Activated gamma-delta T cell treated with Interleukin-2 at 50 U/mL for 16 hours (primary cell): ENCODE measurements at regions not wholly inside any gene's neighbourhood (a gene's known extent, or its start where the extent isn't known, plus 50 kb on each side); places are given as distances from the start of the nearest gene placed in this dataset.

Experiments used
- DNase-seq: peaks from one replicate; pipeline ENCODE4 v3.0.0-alpha.2; 2020

GRCh38 chr4:89598602-89599001, 238.4 kb downstream of the SNCA start:
- no peak for DNase-seq

- DNase-seq: no peak
These were observed 241.7 kb downstream of the SNCA start for GRCh38 chr4:89595125-89595789.

GRCh38 chr4:89590128-89590527, 246.8 kb downstream of the SNCA start:
- DNase-seq: no peak

GRCh38 chr4:89588421-89588820, 248.5 kb downstream of the SNCA start:
- DNase-seq: no peak

- no peak for DNase-seq
These were observed 249.6 kb downstream of the SNCA start for GRCh38 chr4:89587364-89587763.

- no peak for DNase-seq
These were observed 250.1 kb downstream of the SNCA start for GRCh38 chr4:89586864-89587263.

GRCh38 chr4:89586318-89586717, 250.6 kb downstream of the SNCA start:
- no peak for DNase-seq

GRCh38 chr4:89582756-89583505, 254.0 kb downstream of the SNCA start:
- no peak for DNase-seq

GRCh38 chr4:89579771-89580170, 257.2 kb downstream of the SNCA start:
- DNase-seq: no peak

- no peak for DNase-seq
These were observed 260.7 kb downstream of the SNCA start for GRCh38 chr4:89576246-89576645.

GRCh38 chr4:89575840-89576239, 261.1 kb downstream of the SNCA start:
- DNase-seq: no peak

GRCh38 chr4:89574176-89574575, 262.8 kb downstream of the SNCA start:
- no peak for DNase-seq

- no peak for DNase-seq
These were observed 263.3 kb downstream of the SNCA start for GRCh38 chr4:89573656-89574055.

GRCh38 chr4:89572224-89572858, 264.6 kb downstream of the SNCA start:
- no peak for DNase-seq

GRCh38 chr4:89570931-89571330, 263.3 kb upstream of the GPRIN3 start:
- DNase-seq: no peak

GRCh38 chr4:89567936-89568335, 260.3 kb upstream of the GPRIN3 start:
- no peak for DNase-seq

GRCh38 chr4:89563431-89563830, 255.8 kb upstream of the GPRIN3 start:
- no peak for DNase-seq

GRCh38 chr4:89562746-89563145, 255.1 kb upstream of the GPRIN3 start:
- no peak for DNase-seq

GRCh38 chr4:89561048-89561447, 253.4 kb upstream of the GPRIN3 start:
- DNase-seq: no peak

- no peak for DNase-seq
These were observed 250.5 kb upstream of the GPRIN3 start for GRCh38 chr4:89558147-89558546.

- DNase-seq: no peak
These were observed 249.2 kb upstream of the GPRIN3 start for GRCh38 chr4:89556601-89557305.

- DNase-seq: no peak
These were observed 243.6 kb upstream of the GPRIN3 start for GRCh38 chr4:89551191-89551590.

- DNase-seq: no peak
These were observed 242.3 kb upstream of the GPRIN3 start for GRCh38 chr4:89549907-89550306.

GRCh38 chr4:89545315-89545714, 237.7 kb upstream of the GPRIN3 start:
- no peak for DNase-seq
